AG09309 (cell line): ENCODE measurements at regions not wholly inside any gene's neighbourhood (a gene's known extent, or its start where the extent isn't known, plus 50 kb on each side); places are given as distances from the start of the nearest gene placed in this dataset.

Experiments used
- DNase-seq: peaks from one replicate; pipeline ENCODE4 v3.0.0-alpha.2; 2010; ENCODE audit warnings: low read depth
- H3K4me3 ChIP-seq: 2 replicates; pipeline ENCODE4 v1.5.1; 2011; ENCODE audit warnings: mild to moderate bottlenecking, low read depth, low read length, moderate library complexity; ENCODE audit not compliant: control insufficient read depth
- TF ChIP-seq, protein P1 (sequence below): IDR thresholded peaks from 2 replicates; pipeline ENCODE4 v1.5.1; 2011; ENCODE audit warnings: mild to moderate bottlenecking, low read depth, low read length, inconsistent platforms; ENCODE audit not compliant: insufficient read depth, control insufficient read depth; ENCODE audit errors: missing control alignments

DNA sequence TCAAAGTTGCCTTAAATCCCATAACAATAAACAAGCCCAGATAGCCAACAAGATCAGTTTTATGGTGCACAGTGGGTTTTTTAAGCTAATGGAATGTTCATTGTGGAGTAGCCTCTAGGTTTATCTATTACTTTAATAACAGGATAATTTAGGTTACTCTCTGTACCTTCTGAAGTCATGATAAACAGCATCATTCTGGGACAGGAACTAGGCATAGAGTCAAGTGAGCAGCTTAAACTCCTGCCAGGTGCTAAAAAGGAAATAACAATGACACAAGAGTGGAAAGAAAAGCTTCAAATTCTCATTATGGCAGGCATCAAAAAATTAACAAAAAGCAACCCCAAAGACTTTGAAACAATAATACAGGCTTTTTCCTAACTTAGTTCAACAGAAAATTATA, 228.8 kb downstream of the HACE1 start:
- no peak for DNase-seq
- TF ChIP-seq, protein P1, sequence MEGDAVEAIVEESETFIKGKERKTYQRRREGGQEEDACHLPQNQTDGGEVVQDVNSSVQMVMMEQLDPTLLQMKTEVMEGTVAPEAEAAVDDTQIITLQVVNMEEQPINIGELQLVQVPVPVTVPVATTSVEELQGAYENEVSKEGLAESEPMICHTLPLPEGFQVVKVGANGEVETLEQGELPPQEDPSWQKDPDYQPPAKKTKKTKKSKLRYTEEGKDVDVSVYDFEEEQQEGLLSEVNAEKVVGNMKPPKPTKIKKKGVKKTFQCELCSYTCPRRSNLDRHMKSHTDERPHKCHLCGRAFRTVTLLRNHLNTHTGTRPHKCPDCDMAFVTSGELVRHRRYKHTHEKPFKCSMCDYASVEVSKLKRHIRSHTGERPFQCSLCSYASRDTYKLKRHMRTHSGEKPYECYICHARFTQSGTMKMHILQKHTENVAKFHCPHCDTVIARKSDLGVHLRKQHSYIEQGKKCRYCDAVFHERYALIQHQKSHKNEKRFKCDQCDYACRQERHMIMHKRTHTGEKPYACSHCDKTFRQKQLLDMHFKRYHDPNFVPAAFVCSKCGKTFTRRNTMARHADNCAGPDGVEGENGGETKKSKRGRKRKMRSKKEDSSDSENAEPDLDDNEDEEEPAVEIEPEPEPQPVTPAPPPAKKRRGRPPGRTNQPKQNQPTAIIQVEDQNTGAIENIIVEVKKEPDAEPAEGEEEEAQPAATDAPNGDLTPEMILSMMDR, result no peak
- no peak overlapping the region for H3K4me3 ChIP-seq

DNA sequence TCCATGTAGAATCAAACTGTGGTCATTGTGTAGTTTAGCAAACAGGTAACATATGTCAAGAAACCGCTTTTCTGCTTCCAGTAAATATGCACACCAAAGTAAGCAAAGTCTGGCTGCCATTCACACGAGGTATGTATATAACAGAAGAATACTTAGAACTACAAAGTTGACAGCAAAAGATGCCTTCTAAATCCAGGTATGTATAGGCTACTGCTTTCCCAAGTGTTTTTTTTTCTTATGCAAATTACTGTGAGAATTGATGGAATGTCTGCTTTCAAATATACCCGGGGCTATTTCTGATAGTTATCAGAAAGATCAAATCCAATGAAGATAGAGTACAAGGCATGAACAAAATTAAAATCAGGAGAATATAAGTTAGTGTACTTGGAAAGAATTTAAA, 229.2 kb downstream of the HACE1 start:
- TF ChIP-seq, protein P1, result no peak
- no peak for DNase-seq
- H3K4me3 ChIP-seq, result no peak overlapping the region

DNA sequence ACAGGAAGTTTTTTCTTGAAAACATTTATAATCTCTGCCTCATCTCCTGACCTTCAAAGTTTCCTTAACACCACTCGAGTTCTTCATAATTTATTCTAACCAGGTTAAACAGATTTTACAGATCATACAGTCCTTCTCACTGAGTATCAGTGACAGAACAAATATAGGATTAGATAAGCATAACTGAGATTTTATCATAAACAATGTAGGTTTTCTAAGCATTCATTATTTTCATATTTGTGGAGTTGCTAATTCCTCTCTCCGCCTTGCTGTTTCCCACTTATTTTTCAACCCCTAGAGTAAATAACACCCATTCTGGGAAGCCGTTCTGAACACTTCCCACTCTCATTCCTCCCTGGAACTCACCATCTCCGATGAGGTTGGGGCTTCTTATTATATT, 229.9 kb downstream of the HACE1 start:
- DNase-seq, result no peak
- TF ChIP-seq, protein P1, result no peak

DNA sequence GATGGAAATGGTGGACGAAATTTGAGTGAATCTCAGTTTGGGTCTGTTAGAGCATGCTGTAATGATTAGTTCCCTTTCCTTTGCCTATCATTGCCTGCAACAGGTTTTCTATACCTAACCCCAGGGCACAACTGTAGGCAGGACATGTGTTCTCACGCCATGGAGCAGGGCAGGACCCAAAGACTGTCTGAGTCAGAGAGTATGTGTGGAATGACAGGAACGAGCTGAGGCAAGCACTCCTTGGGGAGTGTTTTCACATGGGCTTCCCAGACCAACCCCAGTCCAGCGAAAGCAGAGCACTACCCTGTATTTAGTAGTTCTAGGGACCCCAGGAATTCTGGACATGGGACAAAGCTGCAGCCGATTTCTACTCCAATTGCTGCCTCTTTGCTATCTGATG, 234.2 kb downstream of the HACE1 start:
- TF ChIP-seq, protein P1, result no peak
- H3K4me3 ChIP-seq, result no peak overlapping the region
- DNase-seq, result peak; percentile 49

More for the DNA sequence above, 229.9 kb downstream of the HACE1 start:
- H3K4me3 ChIP-seq, result no peak overlapping the region

DNA sequence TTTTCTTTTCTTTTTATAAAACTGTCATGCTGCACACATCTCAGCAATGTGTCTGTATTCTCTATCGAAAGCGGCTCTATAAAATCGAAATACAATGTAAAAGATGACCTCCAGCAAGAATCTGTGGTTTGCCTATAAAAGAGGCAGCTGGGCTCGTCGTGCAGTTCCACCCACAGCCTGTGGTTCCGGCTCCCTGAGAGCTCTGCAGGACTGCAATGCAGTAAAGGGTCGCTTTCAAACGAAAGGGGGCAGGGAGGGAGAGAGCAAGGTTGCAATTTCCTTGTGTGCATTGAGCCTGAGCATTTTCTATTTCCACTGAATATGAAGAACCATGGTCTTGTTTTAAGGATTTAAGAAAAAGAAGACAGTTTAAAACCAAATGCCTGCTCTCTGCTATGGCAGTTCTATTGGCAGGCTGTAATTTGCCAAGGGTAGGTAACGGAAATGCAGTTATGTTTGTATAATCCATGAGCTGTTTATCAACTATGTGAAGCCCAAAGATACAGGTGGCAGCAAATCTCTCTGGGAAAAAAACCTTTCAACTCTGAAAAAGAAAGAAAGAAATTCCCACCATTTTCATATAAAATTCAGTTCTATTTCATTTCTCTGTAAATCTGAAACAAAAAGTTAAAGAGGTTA, 236.5 kb downstream of the HACE1 start:
- no peak for DNase-seq
- no peak overlapping the region for H3K4me3 ChIP-seq
- TF ChIP-seq, protein P1, result peak; percentile 23

GRCh38 chr6:104621396-104621795, 238.3 kb downstream of the HACE1 start:
- TF ChIP-seq, protein P1, result no peak
- no peak for DNase-seq
- no peak overlapping the region for H3K4me3 ChIP-seq
